NCI-H748 (cell line): ENCODE measurements at regions not wholly inside any gene's neighbourhood (a gene's known extent, or its start where the extent isn't known, plus 50 kb on each side); places are given as distances from the start of the nearest gene placed in this dataset.
A peak's percentile ranks its signal among the peaks of the same experiment; 100 is the strongest.
"Not testable (repeated sequence)": the region's sequence is repeated elsewhere in the genome, so short reads cannot be mapped to it uniquely, and the experiment has no call there.

Source experiments
- DNase-seq: peaks from one replicate; lab custom pipeline; 2025; ENCODE audit not compliant: unreplicated experiment; lab: John Stamatoyannopoulos, UW

DNA sequence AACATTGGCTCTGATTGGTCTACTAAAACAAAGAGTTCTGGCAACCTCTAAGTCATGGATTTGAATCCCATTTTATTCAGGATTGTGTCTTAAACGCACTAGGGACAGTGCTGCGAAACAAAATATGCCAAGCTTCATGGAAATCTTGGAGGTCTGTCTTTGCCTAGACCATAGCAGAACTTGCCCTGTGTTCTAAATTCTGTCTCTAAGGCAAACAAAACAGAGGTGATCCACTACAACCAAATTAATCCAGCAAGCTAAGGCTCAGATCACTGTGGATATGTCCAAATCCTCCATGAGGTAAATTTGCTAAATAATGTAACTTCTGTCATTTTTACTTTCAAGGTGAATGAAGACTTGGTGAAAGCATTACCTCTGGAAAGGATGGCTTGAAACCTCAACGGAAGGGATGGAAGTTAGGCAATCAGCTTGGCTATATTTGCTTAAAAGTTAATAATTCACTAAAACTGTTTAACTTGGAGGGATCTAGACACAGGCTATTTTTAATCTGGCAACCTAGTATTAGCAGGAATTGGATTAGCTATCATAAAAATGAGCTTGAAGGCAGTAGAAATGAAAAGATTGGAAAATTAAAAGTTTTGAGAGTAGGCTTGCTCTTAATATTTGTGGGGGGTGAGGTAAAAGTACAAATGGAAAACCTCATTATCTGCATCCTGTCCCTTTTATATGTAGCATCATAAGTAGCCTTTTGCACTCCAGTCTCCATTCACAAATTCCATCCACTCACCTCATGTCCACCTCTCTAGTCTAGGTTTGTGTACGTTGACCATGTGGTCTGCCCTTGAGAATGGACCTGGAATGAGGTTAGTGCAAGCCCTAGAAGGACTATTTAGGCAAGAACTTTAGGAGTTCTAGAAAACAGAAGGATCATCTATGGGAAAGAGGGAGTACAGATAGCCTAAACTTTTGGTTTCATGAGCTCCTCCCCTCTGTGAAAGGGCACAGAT is 176.2 kb downstream of the SMC2 start:
- DNase-seq: no peak

DNA sequence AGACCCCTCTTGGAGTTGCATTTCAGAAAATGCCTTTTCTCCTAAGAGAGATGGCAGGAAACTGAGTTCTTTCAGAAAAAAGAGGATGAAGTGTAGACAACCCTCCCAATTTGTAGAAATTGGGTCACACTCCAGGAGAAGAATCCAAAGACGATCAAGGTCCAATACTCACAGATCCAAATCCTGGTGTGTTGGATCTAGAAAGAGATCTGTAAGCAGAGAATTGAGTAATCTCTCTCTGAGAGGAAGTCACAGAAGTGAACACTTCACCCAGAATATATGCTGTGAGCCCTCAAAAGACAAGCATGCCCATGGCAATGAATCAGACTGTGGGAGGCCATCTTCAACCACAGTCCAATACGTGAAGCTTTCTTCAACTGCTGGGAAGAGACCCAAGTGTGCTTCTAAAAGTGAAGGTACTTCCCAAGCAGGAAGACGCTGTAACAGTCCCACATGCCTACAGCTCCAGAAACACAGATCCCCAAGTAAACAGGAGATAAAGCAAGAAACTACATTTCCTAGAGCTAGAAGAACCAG is 182.7 kb downstream of the SMC2 start:
- no peak for DNase-seq

DNA sequence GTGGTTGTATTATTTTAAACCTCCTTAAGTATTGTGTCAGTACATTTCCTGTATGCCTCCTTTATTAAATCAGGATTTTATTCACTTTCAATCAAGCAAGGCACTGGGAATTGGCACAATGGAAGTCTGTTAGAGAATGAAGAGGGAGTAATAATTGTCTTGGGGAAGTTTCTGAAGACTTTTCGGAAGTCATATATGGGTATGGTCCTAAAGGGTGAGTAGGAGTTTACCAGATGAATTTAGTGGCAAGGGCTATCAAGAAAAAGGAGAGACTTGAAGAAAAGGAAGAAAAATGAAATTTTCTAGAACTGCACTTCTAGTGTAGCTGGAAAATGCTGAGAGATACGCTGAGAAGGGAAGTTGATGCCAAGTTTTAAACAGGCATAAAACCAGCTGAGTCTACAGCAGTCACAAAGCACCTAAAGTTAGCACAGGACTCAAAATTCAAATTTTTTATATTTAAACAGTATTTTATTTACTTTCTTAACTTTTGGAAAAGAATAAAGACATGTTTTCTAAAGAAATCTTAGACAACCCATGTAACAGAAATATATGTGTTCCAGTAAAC is 184.9 kb downstream of the SMC2 start:
- no peak for DNase-seq

DNA sequence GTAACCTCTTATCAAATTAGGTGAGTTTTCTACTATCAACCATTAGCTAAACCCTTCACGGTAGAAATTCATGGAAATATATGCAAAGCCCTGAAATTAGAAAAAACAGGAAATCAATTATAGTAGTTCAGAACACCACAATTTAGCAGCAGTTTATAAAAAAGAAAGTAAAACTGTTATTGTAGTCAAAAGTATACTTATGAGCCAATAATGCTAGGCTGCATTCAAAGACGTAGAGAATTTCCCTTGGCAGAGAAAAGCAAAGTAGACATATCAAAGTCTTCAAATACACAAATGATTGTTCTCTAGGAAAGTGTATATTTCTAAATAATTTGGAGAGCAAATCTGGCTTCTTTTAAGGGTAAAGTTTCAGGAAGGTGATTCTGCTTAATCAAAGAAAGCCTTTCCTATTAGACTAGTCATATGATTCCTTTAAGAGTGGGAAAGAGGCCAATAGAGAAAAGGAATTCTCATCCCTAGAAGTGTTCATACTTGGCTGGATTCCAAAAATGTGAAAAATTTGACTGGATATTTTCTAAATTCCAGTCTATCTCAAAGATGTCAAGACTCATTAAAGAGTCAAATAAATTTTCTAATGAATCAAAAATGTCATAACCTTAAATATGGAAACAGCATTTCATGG is 185.5 kb downstream of the SMC2 start:
- DNase-seq: no peak

DNA sequence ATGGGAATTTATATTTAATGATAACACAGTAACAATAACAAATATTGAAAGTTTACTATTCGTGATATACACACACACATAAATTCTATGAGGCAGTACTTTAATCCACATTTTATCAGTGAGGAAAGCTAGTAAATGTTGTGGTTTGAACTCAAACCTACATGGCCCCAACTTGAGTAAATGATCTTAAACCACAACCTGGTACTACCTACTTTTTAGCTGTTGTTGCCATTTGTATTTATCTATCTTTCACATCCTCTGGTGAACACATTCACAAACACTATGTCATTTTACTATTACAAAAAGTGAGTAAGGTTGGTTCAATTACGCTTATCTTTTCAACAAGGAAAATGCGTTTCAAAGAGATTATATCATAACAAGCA is 186.1 kb downstream of the SMC2 start:
- no peak for DNase-seq

DNA sequence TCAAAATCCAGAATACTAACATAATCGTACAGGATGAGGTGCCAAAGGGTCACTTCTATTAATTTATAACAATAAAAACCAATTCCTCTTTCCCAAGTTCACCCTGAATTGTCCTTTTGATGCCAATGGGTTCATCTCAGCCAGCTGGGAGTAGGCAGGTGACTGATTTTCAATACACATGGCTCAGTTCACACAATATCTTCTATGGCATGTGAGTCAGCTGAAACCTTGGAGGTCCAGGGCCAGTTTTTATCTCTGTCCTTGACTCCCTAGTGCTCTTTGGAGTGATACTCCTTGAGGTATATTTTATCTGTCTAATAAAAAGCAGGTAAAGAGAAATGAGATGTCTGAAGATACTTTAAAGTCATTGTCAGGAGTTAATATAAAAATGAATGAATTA is 186.6 kb downstream of the SMC2 start:
- no peak for DNase-seq

DNA sequence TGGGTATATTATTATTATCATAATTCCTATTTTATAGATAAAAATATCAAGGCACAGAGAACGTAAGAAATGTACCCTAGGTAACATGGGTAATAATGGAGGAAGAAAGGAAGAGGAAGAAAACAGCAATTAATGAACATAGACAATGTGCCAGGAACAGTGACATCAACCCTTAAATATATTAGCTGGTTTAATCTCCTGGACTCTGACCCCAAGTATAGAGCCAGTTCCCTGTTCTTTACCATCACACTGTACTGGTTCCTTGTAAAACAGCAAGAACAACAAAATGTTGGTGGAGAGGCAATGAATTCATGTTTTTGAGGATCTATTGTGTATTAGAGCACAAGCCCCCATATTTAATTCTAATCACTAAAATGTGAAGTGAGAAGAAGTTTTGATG is 192.1 kb downstream of the SMC2 start:
- DNase-seq: no peak

DNA sequence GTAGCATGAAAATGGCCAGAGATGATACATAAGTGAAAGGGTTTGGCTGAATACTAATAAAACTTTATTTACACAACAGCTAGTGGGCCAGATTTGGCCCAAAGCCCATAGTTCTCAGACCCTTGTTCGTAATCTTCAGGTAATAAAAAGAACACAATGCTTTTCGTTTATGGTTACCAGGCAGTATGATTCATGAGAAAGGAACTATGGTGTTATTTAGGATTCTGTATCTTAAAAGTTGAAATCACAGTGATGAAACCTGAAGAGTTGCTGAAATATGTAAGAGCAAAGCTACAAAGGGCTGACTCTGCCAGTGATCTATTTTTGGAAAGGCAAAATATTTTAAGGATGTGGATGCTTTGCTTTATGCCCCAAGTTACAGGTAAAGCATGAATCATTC is 192.7 kb downstream of the SMC2 start:
- DNase-seq: peak; percentile 37

DNA sequence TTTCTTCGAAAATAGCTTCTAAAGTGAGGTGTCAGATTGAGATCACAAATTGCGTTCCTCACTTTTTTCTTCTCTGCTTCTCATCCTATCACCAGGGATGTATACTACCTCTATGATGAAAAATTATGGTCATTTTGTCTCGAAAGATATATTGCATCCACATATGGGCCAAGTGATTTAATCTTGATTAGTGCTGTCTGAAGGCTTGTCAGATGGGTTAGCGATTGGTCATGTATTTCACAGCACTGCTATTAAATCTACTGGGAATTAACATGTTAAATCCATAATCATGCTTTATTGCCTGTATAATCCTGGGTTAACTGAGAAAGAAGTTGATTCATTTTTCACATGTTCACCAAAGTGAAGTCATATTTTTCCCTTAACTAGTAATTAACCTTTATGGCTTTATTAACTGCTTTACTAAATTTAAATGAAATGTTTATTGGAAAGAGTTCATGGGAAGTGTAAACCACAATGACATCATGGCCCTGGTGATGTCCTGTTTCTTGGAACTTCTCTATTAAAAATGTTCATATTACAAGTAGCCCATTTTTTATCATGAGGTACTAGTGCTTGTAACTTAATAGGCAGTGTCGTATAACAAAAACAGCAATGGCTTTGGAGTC is 193.3 kb downstream of the SMC2 start:
- DNase-seq: no peak

DNA sequence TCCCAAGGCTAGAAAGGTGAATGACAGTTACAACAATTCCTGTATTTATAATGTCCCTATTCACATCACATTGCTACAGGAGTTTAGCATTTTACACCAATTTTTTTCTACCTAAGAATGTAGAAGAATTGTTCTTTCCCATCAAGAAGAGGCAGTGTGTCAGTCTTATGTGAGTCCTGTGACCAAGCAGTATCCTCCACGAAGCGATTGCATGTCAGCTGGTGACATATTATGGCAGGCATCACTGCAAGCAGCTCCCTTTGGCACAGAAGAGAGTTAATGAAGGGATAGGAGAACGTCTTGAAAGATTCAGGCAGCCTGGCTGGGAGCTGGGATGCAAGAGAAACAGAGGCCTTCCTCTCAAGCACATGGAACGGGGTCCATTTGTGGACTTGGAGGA is 199.8 kb downstream of the SMC2 start:
- no peak for DNase-seq

DNA sequence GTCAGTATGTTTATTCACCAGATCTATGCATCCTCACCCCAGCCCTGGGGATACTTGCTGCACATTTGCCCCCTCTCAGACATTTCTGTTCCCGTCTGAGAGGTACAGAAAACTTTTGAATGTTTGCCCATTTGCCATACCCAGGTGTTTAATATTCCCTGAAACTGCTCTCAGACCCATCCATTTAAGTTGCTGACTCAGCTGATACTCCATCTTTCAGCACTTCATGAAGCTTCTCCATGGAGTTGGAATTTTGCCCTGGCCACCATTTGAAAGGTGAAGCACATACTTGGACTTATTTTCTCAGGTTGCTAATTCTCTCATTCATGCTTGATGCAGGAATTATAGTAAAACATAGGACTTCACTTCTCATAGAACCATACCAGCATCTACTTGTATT is 203.9 kb upstream of the OR13F1 start:
- DNase-seq: no peak

DNA sequence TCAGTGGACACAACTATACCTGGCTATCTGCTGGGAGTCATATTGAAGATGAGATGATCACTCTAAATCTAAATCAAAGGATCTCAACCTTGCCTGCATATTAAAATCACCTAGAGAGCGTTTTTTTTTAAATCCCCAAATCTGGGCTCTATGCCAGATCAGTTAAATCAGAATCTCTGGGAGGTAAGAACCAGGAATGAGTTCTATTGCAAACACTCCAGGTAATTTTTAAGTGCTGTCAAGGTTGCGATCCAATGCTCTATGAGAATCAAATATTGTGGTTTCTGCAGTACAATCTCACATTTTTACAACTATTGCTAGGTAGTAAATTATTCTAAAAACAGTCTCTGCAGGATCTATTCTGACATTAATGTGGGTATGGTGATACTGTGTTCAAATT is 202.3 kb upstream of the OR13F1 start:
- DNase-seq: peak; percentile 66

DNA sequence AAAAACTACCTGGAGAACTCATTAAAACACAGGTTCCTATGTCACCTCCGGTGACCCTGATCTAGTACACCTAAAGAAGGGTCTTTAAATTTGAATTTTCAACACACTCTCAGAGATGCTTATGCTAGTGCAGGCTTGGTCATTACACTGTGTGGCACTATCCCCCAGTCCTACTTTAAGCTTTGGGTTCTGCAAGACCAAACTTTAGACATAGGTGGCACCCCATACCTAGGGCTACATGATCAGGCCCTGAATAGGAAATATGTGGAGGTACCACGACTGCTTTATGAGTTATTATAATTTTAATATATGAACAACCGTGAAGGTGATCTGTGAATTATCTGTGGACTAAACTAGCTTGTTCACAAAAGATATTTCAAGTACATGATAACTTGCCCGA is 201.3 kb upstream of the OR13F1 start:
- no peak for DNase-seq

DNA sequence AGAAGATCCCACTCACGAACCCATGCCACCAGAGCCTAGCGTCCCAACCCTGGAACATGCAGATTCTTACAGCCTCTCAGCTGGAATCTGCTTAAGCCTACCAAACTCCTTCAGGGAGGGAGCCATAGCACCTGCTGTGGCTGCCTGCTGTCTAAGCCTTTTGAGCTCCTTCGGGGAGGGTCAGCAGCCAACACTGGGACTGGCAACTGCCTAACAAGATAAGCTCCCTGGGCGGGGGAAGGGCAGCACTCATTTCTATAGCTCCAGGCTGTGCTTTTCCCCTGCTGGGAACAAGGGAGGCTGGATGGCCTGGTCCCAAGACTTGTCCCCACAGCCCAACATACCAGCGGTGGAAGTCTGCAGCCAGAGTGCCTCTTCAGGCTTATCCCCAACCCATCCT is 199.1 kb upstream of the OR13F1 start:
- no peak for DNase-seq

DNA sequence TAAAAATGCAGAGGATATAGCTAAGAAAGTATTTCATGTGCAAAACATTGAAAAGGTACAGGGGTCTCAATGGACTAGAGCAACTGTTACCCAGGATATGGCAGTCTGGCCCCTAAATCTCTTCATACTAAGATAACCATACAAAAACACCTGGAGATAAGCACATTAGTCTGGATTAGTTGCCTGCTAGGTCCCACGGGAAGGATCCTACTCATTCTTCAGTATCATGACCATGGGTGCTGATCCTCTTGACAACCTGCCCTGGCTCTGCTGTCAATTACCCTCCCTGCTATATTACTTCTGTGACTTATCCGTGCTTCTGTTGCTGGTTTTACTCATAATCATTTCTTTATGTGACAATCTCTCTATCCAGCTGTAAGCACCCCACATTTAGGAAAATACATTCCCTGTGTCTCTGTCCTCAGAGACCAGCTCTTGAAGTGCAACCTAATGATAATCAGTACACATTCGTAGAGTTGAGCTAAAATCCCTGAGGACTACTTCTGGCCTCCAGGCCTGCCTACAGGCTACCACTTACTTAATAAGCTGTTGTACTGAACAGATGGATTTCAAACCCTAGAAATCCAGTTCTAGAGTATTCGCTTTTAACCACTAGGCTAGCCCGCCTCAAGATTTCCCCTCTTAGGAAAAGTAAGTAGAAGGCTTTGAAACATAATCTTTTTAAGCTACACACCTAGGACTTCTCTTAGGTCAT is 190.5 kb upstream of the OR13F1 start:
- DNase-seq: no peak

DNA sequence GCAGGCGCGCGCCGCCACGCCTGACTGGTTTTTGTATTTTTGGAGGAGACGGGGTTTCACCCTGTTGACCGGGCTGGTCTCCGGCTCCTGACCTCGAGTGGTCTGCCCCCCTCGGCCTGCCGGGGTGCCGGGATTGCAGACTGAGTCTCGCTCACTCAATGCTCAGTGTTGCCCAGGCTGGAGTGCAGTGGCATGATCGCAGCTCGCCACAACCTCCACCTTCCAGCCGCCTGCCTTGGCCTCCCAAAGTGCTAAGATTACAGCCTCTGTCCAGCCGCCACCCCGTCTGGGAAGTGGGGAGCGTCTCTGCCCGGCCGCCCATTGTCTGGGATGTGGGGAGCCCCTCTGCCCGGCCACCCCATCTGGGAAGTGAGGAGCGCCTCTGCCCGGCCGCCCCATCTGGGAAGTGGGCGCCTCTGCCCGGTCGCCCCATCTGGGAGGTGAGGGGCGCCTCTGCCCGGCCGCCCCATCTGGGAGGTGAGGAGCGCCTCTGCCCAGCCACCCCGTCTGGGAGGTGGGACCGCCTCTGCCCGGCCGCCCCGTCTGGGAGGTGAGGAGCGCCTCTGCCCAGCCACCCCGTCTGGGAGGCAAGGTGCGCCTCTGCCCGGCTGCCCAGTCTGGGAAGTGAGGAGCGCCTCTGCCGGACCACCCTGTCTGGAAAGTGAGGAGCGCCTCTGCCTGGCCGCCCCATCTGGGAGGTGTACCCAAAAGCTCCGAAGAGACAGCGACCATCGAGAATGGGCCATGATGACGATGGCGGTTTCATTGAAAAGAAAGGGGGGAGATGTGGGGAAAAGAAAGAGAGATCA is 187.7 kb upstream of the OR13F1 start:
- not testable (repeated sequence) for DNase-seq

DNA sequence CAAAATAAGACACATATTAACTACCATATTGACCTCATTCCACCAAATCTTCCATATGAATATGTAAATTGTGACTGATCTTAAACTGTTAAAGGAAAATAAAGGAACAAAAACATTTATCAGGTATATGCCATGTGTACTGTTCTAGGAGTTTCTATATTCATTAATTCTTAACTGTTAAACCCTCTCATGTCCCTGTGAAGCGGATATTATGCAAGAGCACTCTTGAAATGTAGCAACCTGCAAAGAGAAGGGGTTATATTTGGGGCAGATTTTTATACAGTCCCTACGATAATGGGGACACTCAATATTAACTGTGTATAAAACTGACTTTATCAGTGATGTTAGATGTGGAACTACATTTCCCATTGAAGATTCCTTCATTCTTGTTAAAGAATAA is 184.9 kb upstream of the OR13F1 start:
- no peak for DNase-seq

DNA sequence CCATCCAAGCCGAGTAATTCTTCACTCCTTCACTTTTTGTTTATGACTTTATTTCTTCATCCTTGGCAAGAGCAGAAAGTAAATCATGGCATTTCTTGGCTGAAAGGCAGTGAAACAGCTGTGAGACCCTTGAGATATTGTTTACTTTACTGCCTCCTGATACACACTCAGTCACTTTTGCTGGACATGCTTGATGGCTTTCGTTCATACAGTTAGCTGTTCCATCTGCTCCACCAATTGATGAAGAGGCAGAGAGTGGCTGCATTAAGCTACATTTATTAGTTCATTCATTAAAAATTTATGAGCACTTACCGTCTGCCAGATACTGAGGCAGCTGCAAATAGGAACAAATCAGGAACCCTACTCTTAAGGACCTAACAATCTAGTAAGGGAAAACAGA is 184.4 kb upstream of the OR13F1 start:
- DNase-seq: peak; percentile 85

DNA sequence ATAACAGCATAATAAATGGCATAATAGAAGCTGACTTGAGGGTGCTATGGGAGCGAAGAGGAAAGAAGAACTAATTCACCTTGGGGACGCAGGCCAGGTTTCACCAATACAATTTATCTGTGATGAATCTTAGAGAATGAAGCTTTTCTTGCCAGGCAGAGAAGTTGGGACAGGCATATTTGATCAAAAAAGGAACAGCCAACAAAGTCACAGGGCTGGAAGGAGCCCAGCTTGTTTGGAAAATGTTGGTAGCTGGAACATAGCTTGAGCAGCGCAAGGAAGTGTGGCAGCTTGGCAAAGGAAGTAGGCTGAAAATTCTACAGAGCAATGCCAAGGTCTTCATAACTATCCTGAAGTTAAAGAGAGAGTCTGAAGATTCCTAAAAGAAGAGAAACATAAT is 181.5 kb upstream of the OR13F1 start:
- DNase-seq: no peak
